Gastroesophageal sphincter (tissue), 4 donors: ENCODE measurements at regions not wholly inside any gene's neighbourhood (a gene's known extent, or its start where the extent isn't known, plus 50 kb on each side); places are given as distances from the start of the nearest gene placed in this dataset.
A peak's percentile ranks its signal among the peaks of the same experiment; 100 is the strongest.

ENCODE experiments used
- ATAC-seq: fragments of 150-250 bp; one replicate; pipeline ENCODE4 v1.9.1; 2016; ENCODE audit warnings: mild to moderate bottlenecking, moderate library complexity
- H3K27ac ChIP-seq, 4 donors: fragments of 200-600 bp; sonication (generic) in 3 of 4; 1 replicate in 3 of 4; 2 replicates in 1 of 4; pipeline ENCODE4 v1.5.1; 2016 to 2019
- H3K27me3 ChIP-seq: fragments of 200-600 bp; sonication (generic); one replicate; pipeline ENCODE4 v1.5.1; 2019
- H3K36me3 ChIP-seq, 2 donors: fragments of 200-600 bp; sonication (generic); one replicate each; pipeline ENCODE4 v1.5.1; 2019; ENCODE audit warnings: control low read depth in 1 of 2
- H3K4me1 ChIP-seq, 3 donors: fragments of 200-600 bp; sonication (generic); 1 replicate in 2 of 3; 2 replicates in 1 of 3; pipeline ENCODE4 v1.5.1; 2016 to 2019; ENCODE audit warnings: control low read depth in 2 of 3
- H3K4me3 ChIP-seq, 2 donors: fragments of 200-600 bp; sonication (generic); one replicate each; pipeline ENCODE4 v1.5.1; 2019; ENCODE audit warnings: mild to moderate bottlenecking in 1 of 2, moderate library complexity in 1 of 2
- H3K9me3 ChIP-seq, 3 donors: fragments of 200-600 bp; sonication (generic); one replicate each; pipeline ENCODE4 v1.5.1; 2017 to 2019; ENCODE audit warnings: control low read depth in 2 of 3
- EP300 ChIP-seq: sonication (generic); formaldehyde crosslinking; IDR thresholded peaks from one replicate; pipeline ENCODE4 v1.6.1; 2017; ENCODE audit warnings: antibody characterized with exemption, mild to moderate bottlenecking
- POLR2A ChIP-seq, 2 donors: fragments of 450-650 bp; IDR thresholded peaks; one replicate each; pipeline ENCODE4 v1.6.1; 2017; ENCODE audit warnings: antibody characterized with exemption in 2 of 2, mild to moderate bottlenecking in 2 of 2, moderate library complexity in 1 of 2
- POLR2AphosphoS5 ChIP-seq: sonication (generic); formaldehyde crosslinking; IDR thresholded peaks from one replicate; pipeline ENCODE4 v1.6.1; 2017; ENCODE audit warnings: antibody characterized with exemption
- WGBS, 2 donors: methylation state at CpG; one replicate each; pipeline ENCODE4 v1.1.5; 2018; ENCODE audit warnings: low coverage in 1 of 2; 5-methylcytosine and 5-hydroxymethylcytosine counted together
- TF ChIP-seq, protein P1 (sequence below), 4 experiments: fragments of 200-600 bp in 2 of 4; fragments of 450-650 bp in 2 of 4; sonication (generic) in 1 of 4; IDR thresholded peaks; one replicate each; pipeline ENCODE4 v1.5.1; 2017 to 2019; ENCODE audit warnings: antibody characterized with exemption in 4 of 4, mild to moderate bottlenecking in 2 of 4, moderate library complexity in 2 of 4

DNA sequence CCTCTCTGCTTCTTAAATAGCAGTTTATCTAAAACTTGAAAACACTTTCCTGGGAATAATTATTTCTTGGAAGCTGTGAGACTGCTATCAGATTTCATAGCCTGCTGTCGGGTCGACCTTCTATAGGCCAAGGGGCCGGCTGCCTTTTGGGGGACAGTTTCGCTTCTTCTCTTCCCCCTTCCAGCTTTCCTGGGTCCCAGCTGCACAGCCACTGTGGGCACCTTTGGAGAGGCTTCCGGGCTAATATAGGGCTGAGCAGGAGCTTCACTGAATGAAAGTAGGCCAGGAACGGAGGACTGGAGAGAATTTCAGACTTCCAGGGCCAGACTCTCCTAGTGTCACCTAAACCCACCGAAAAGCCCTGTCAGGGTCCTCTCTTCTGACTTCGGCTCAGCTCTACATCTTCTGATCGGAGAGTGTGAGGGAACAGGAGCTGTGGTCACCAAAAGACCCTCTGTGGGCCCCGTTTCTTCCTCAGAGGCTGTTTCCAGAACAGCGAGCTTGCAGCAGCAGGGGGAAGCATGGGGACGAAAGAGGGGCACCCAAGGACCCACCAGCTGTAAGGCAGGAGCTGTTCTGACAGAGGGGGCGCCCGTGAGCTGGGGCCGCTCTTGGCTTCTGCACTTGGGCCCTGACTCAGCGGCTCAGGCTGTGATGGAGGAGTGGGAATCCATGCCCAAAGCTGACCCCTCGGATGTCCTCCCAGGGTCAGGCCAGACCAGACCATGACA lies 620.6 kb downstream of the BCOR start:
- WGBS, 2 donors = no CpG with 5 or more reads among the region's 17 CpGs
- H3K27me3 ChIP-seq = no peaks in the 10 kb centered on the region
- H3K27ac ChIP-seq = peak overlapping the region in 3 of 4 donors; percentile 7 to 50 (median 24)
- ATAC-seq = no peak
- TF ChIP-seq POLR2AphosphoS5 (no peak), POLR2A (IDR thresholded peaks at IDR 0.05) (no peak), EP300 (no peak)
- TF ChIP-seq, protein P1, sequence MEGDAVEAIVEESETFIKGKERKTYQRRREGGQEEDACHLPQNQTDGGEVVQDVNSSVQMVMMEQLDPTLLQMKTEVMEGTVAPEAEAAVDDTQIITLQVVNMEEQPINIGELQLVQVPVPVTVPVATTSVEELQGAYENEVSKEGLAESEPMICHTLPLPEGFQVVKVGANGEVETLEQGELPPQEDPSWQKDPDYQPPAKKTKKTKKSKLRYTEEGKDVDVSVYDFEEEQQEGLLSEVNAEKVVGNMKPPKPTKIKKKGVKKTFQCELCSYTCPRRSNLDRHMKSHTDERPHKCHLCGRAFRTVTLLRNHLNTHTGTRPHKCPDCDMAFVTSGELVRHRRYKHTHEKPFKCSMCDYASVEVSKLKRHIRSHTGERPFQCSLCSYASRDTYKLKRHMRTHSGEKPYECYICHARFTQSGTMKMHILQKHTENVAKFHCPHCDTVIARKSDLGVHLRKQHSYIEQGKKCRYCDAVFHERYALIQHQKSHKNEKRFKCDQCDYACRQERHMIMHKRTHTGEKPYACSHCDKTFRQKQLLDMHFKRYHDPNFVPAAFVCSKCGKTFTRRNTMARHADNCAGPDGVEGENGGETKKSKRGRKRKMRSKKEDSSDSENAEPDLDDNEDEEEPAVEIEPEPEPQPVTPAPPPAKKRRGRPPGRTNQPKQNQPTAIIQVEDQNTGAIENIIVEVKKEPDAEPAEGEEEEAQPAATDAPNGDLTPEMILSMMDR (IDR thresholded peaks at IDR 0.05) = no peak
- H3K36me3 ChIP-seq = no peaks in the 10 kb centered on the region
- H3K4me3 ChIP-seq = no peak overlapping the region
- peaks cover 0 to 16% (median 0%) of the 10 kb centered on the region in 3 donors for H3K4me1 ChIP-seq
- no peaks in the 10 kb centered on the region for H3K9me3 ChIP-seq

GRCh38 chrX:39477762-39478120 lies 620.0 kb downstream of the BCOR start:
- Histone ChIP-seq H3K4me1 (peaks cover 0 to 16% (median 0%) of the 10 kb centered on the region in 3 donors), H3K9me3 (no peaks in the 10 kb centered on the region), H3K27ac (peak overlapping the region in 2 of 4 donors; percentile 7 to 24), H3K4me3 (no peak overlapping the region), H3K27me3 (no peaks in the 10 kb centered on the region), H3K36me3 (no peaks in the 10 kb centered on the region)
- no peak for ATAC-seq
- WGBS, 2 donors = no CpG with 5 or more reads among the region's 15 CpGs
- TF ChIP-seq POLR2AphosphoS5 = no peak
- TF ChIP-seq, protein P1 (IDR thresholded peaks at IDR 0.05) = no peak
- TF ChIP-seq EP300 = no peak
- no peak for TF ChIP-seq POLR2A (IDR thresholded peaks at IDR 0.05)

DNA sequence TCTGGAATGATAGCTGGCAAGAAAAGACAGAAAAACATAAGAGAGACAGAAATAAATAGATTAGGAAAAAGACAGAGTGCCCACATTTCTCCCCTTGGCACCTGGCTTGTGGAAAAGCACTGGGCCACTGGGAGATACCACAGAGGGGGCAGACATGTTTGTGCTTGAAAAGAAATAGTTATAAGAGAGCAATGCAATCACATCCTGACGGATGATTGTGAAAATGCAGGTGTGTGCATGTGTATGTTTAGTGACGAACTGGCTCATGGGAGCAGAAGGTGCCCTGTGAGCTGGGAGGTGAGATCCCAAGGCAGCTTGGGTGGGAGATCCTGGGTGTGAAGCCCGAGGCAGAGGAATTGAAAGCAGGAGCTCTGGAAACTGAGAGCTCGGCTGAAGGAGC lies 617.9 kb downstream of the BCOR start:
- H3K27me3 ChIP-seq = no peaks in the 10 kb centered on the region
- no peaks in the 10 kb centered on the region for H3K9me3 ChIP-seq
- 100% methylated on average over 1 to 2 of the region's 4 CpGs for WGBS, 2 donors
- no peaks in the 10 kb centered on the region for H3K36me3 ChIP-seq
- H3K4me3 ChIP-seq = no peak overlapping the region
- no peak overlapping the region for H3K27ac ChIP-seq
- no peak for ATAC-seq
- peaks cover 0 to 16% (median 0%) of the 10 kb centered on the region in 3 donors for H3K4me1 ChIP-seq
- TF ChIP-seq EP300 (no peak), POLR2A (IDR thresholded peaks at IDR 0.05) (no peak), POLR2AphosphoS5 (no peak)
- TF ChIP-seq, protein P1 (IDR thresholded peaks at IDR 0.05) = no peak

DNA sequence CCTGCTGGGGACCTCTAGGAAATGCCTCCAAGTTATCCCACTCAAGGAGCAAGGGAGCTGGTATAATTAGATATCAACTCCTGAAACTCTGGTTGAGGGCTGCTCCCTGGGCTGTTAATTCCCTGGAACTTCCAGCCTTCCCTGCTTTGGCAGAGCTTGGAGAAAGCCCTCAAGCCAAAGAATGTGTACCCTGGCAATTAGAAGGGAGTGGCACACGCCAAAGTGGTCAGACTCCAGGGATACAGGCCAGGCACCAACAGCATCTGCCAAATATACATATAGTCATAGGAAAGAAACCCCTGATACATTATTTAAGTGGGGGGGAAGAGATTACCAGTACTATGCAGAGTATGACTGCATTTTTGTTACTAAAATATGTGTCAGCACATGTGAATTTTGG lies 616.8 kb downstream of the BCOR start:
- 100% methylated on average over 1 of the region's 1 CpG; no CpG with 5 or more reads in 1 of the 2 donors for WGBS, 2 donors
- no peaks in the 10 kb centered on the region for H3K27me3 ChIP-seq
- TF ChIP-seq POLR2AphosphoS5 = no peak
- no peak for TF ChIP-seq EP300
- TF ChIP-seq POLR2A (IDR thresholded peaks at IDR 0.05) = no peak
- TF ChIP-seq, protein P1 (IDR thresholded peaks at IDR 0.05) = no peak
- no peaks in the 10 kb centered on the region for H3K36me3 ChIP-seq
- no peak for ATAC-seq
- no peaks in the 10 kb centered on the region for H3K9me3 ChIP-seq
- no peak overlapping the region for H3K27ac ChIP-seq
- H3K4me3 ChIP-seq = no peak overlapping the region
- H3K4me1 ChIP-seq = peaks cover 0 to 16% (median 0%) of the 10 kb centered on the region in 3 donors

DNA sequence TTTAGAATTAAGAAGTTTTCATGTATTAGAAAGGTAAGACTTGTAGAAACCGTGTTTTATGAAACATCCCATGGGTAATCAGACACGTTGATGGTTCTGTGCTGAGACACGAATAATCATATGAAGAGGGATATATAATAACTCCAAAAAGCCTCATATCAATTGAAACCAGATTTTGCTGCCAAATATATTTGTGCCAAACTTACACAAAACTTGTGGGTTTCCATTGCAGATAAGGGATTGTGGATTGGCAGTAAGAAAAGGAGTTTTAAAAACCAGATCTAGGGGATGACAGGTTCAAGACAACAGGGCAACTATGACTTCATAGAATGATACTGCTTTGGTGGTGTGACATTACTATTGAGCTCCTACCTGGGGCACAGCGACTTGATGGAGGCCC lies 616.1 kb downstream of the BCOR start:
- no peak for TF ChIP-seq EP300
- TF ChIP-seq POLR2AphosphoS5 = no peak
- no peak for TF ChIP-seq POLR2A (IDR thresholded peaks at IDR 0.05)
- TF ChIP-seq, protein P1 (IDR thresholded peaks at IDR 0.05) = no peak
- Histone ChIP-seq H3K27ac (no peak overlapping the region), H3K27me3 (no peaks in the 10 kb centered on the region), H3K9me3 (no peaks in the 10 kb centered on the region), H3K4me1 (peaks cover 0 to 14% (median 0%) of the 10 kb centered on the region in 3 donors), H3K4me3 (no peak overlapping the region), H3K36me3 (no peaks in the 10 kb centered on the region)
- no peak for ATAC-seq
- 75 to 93% methylated on average over 4 of the region's 4 CpGs for WGBS, 2 donors
